ENCODE measurements at regions not wholly inside any gene's neighbourhood (a gene's known extent, or its start where the extent isn't known, plus 50 kb on each side); places are given as distances from the start of the nearest gene placed in this dataset.
"Not testable (repeated sequence)": the region's sequence is repeated elsewhere in the genome, so short reads cannot be mapped to it uniquely, and the experiment has no call there.

GRCh38 chr10:33913194-33913593 lies 578.7 kb upstream of the NRP1 start:
- Histone ChIP-seq H3K4me3 (no peak overlapping the region), H3K27me3 (no peaks in the 10 kb centered on the region), H3K9me3 (no peaks in the 10 kb centered on the region), H3K27ac (no peak overlapping the region), H3K36me3 (no peaks in the 10 kb centered on the region), H3K4me1 (no peaks in the 10 kb centered on the region)
- DNase-seq: no peak
- no peak for TF ChIP-seq CTCF (IDR thresholded peaks at IDR 0.05)

DNA sequence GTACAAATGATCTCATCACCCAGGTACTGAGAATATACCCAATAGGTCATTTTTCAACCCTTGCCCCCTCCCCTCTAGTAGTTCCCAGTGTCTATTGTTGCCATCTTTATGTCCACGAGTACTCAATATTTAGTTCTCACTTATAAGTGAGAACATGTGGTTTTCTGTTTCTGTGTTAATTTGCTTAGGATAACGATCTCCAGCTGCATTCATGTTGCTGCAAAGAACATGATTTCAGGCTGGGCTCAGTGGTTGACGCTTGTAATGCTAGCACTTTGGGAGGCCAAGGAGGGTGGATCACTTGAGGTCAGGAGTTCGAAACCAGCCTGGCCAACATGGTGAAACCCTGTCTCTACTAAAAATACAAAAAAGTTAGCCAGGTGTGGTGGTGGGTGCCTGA lies 575.0 kb upstream of the NRP1 start:
- H3K27me3 ChIP-seq, H3K36me3 ChIP-seq, H3K9me3 ChIP-seq, H3K4me3 ChIP-seq, H3K4me1 ChIP-seq, DNase-seq, H3K27ac ChIP-seq: not testable (repeated sequence)

- Histone ChIP-seq H3K27ac (no peak overlapping the region), H3K4me3 (no peak overlapping the region), H3K27me3 (no peaks in the 10 kb centered on the region), H3K36me3 (no peaks in the 10 kb centered on the region), H3K9me3 (no peaks in the 10 kb centered on the region), H3K4me1 (peaks cover 0 to 4% (median 0%) of the 10 kb centered on the region in 4 donors)
- DNase-seq: no peak
- TF ChIP-seq CTCF (IDR thresholded peaks at IDR 0.05) (no peak), POLR2A (IDR thresholded peaks at IDR 0.05) (no peak)
Measured at GRCh38 chr10:33901166-33901565, 566.7 kb upstream of the NRP1 start.

GRCh38 chr10:33900596-33900995 lies 566.1 kb upstream of the NRP1 start:
- TF ChIP-seq CTCF (IDR thresholded peaks at IDR 0.05) (no peak), POLR2A (IDR thresholded peaks at IDR 0.05) (no peak)

GRCh38 chr10:33899578-33900531 lies 565.4 kb upstream of the NRP1 start:
- H3K4me3 ChIP-seq: no peak overlapping the region
- TF ChIP-seq CTCF (IDR thresholded peaks at IDR 0.05) (no peak), POLR2A (IDR thresholded peaks at IDR 0.05) (no peak)
- H3K4me1 ChIP-seq: peaks cover 0 to 4% (median 0%) of the 10 kb centered on the region in 4 donors
- peak overlapping the region in 1 of 4 donors; percentile 33 for H3K27ac ChIP-seq
- H3K27me3 ChIP-seq: no peaks in the 10 kb centered on the region
- no peaks in the 10 kb centered on the region for H3K9me3 ChIP-seq
- H3K36me3 ChIP-seq: no peaks in the 10 kb centered on the region
- no peak for DNase-seq

More at GRCh38 chr10:33900596-33900995, 566.1 kb upstream of the NRP1 start:
- no peak overlapping the region for H3K4me3 ChIP-seq
- H3K9me3 ChIP-seq: no peaks in the 10 kb centered on the region
- DNase-seq: no peak
- no peak overlapping the region for H3K27ac ChIP-seq
- H3K4me1 ChIP-seq: peaks cover 0 to 4% (median 0%) of the 10 kb centered on the region in 4 donors
- H3K27me3 ChIP-seq: no peaks in the 10 kb centered on the region
- no peaks in the 10 kb centered on the region for H3K36me3 ChIP-seq

- H3K9me3 ChIP-seq: no peaks in the 10 kb centered on the region
- no peak overlapping the region for H3K27ac ChIP-seq
- H3K36me3 ChIP-seq: no peaks in the 10 kb centered on the region
- H3K27me3 ChIP-seq: no peaks in the 10 kb centered on the region
- DNase-seq: no peak
- peaks cover 0 to 4% (median 0%) of the 10 kb centered on the region in 4 donors for H3K4me1 ChIP-seq
- no peak for TF ChIP-seq POLR2A (IDR thresholded peaks at IDR 0.05)
- TF ChIP-seq CTCF (IDR thresholded peaks at IDR 0.05): no peak
- H3K4me3 ChIP-seq: no peak overlapping the region
Measured at GRCh38 chr10:33897291-33897752, 562.9 kb upstream of the NRP1 start.
